ENCODE measurements at regions not wholly inside any gene's neighbourhood (a gene's known extent, or its start where the extent isn't known, plus 50 kb on each side); places are given as distances from the start of the nearest gene placed in this dataset.

- TF ChIP-seq EZH2 (IDR thresholded peaks at IDR 0.05; ENCODE audit: low read length, missing control alignments) = no peak
- TF ChIP-seq, protein P1, sequence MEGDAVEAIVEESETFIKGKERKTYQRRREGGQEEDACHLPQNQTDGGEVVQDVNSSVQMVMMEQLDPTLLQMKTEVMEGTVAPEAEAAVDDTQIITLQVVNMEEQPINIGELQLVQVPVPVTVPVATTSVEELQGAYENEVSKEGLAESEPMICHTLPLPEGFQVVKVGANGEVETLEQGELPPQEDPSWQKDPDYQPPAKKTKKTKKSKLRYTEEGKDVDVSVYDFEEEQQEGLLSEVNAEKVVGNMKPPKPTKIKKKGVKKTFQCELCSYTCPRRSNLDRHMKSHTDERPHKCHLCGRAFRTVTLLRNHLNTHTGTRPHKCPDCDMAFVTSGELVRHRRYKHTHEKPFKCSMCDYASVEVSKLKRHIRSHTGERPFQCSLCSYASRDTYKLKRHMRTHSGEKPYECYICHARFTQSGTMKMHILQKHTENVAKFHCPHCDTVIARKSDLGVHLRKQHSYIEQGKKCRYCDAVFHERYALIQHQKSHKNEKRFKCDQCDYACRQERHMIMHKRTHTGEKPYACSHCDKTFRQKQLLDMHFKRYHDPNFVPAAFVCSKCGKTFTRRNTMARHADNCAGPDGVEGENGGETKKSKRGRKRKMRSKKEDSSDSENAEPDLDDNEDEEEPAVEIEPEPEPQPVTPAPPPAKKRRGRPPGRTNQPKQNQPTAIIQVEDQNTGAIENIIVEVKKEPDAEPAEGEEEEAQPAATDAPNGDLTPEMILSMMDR (conservative IDR thresholded peaks at IDR 0.05 in 1 of 2, IDR thresholded peaks at IDR 0.05 in 1 of 2; ENCODE audit: low read depth in 1 of 2, low read length in 2 of 2) = no peak
Observed at GRCh38 chr14:106166650-106167204, 640.3 kb downstream of the TMEM121 start.
